SK-N-SH (cell line): ENCODE measurements at regions not wholly inside any gene's neighbourhood (a gene's known extent, or its start where the extent isn't known, plus 50 kb on each side); places are given as distances from the start of the nearest gene placed in this dataset.

Experiments
- CTCF ChIA-PET: fragments of 300-600, 350-600 bp; formaldehyde crosslinking; extraction: SDS; loops from one replicate; lab custom pipeline; 2021; lab: Yijun Ruan, JAX
- POLR2A ChIA-PET: fragments of 350-600 bp; sonication (Branson Sonifier 250); formaldehyde crosslinking; extraction: SDS; loops from one replicate; lab custom pipeline; 2020; ENCODE audit warnings: antibody characterized with exemption, inconsistent platforms; lab: Yijun Ruan, JAX
- DNase-seq: peaks from one replicate; pipeline ENCODE4 v3.0.0; 2012
- H2AFZ ChIP-seq: fragments of 200-600 bp; sonication (generic); 2 replicates; pipeline ENCODE4 v1.8.1; 2016; ENCODE audit warnings: antibody characterized with exemption, mild to moderate bottlenecking, low read depth
- H3F3A ChIP-seq: fragments of 200-600 bp; sonication (generic); replicated peaks from 2 replicates; pipeline ENCODE3; 2016; ENCODE audit warnings: antibody characterized with exemption, mild to moderate bottlenecking; ENCODE audit not compliant: insufficient read depth
- H3K27ac ChIP-seq, 2 experiments: fragments of 200-500 bp in 1 of 2; fragments of 200-600 bp in 1 of 2; sonication (Bioruptor generic) in 1 of 2; sonication (generic), shearing (Covaris generic) in 1 of 2; 2 replicates each; pipeline versions ENCODE4 v1.5.1 to v1.6.1; 2014 to 2016; ENCODE audit warnings: low read depth in 2 of 2, inconsistent platforms in 1 of 2, low read length in 1 of 2, mild to moderate bottlenecking in 1 of 2, mixed read lengths in 1 of 2
- H3K27me3 ChIP-seq: fragments of 200-600 bp; sonication (generic), shearing (Covaris generic); 2 replicates; pipeline ENCODE4 v1.6.1; 2016; ENCODE audit warnings: mixed run types; ENCODE audit not compliant: insufficient read depth
- H3K36me3 ChIP-seq, 2 experiments: fragments of 200-500 bp in 1 of 2; fragments of 200-600 bp in 1 of 2; sonication (Bioruptor generic) in 1 of 2; sonication (generic) in 1 of 2; replicated peaks in 1 of 2; 2 replicates each; pipeline versions ENCODE3 to v1.5.1; 2014 to 2016; ENCODE audit warnings: low read length in 1 of 2, mild to moderate bottlenecking in 1 of 2; ENCODE audit not compliant: insufficient read depth in 2 of 2, control insufficient read depth in 1 of 2
- H3K4me1 ChIP-seq, 2 experiments: fragments of 200-500 bp in 1 of 2; fragments of 200-600 bp in 1 of 2; sonication (Bioruptor generic) in 1 of 2; sonication (generic), shearing (Covaris generic) in 1 of 2; 2 replicates each; pipeline versions ENCODE4 v1.5.1 to v1.6.1; 2014 to 2016; ENCODE audit warnings: low read depth in 1 of 2, low read length in 1 of 2, mixed run types in 1 of 2; ENCODE audit not compliant: insufficient read depth in 2 of 2, control insufficient read depth in 1 of 2
- H3K4me2 ChIP-seq: fragments of 200-600 bp; sonication (generic), shearing (Covaris generic); 2 replicates; pipeline ENCODE4 v1.6.1; 2017; ENCODE audit warnings: mixed run types
- H3K4me3 ChIP-seq, 2 experiments: fragments of 200-500 bp in 1 of 2; fragments of 200-600 bp in 1 of 2; sonication (Bioruptor generic) in 1 of 2; sonication (generic), shearing (Covaris generic) in 1 of 2; 2 replicates each; pipeline versions ENCODE4 v1.5.1 to v1.8.1; 2014 to 2016; ENCODE audit warnings: low read depth in 2 of 2, inconsistent platforms in 1 of 2, low read length in 1 of 2, mild to moderate bottlenecking in 1 of 2, mixed read lengths in 1 of 2, moderate library complexity in 1 of 2
- H3K79me2 ChIP-seq: fragments of 200-600 bp; sonication (generic); 2 replicates; pipeline ENCODE4 v1.8.1; 2017; ENCODE audit warnings: mild to moderate bottlenecking; ENCODE audit not compliant: insufficient read depth
- H3K9ac ChIP-seq: fragments of 200-600 bp; sonication (generic); 2 replicates; pipeline ENCODE4 v1.6.1; 2017; ENCODE audit warnings: mixed run types
- H3K9me2 ChIP-seq: fragments of 200-600 bp; sonication (generic); 2 replicates; pipeline ENCODE4 v1.6.1; 2017; ENCODE audit warnings: mixed run types
- H3K9me3 ChIP-seq: fragments of 200-600 bp; sonication (generic); 2 replicates; pipeline ENCODE4 v1.6.1; 2017; ENCODE audit warnings: mixed run types, mild to moderate bottlenecking, moderate library complexity
- H4K20me1 ChIP-seq: fragments of 200-600 bp; sonication (generic); 2 replicates; pipeline ENCODE4 v1.6.1; 2017; ENCODE audit warnings: mild to moderate bottlenecking, mixed run types; ENCODE audit not compliant: insufficient read depth
- CHD2 ChIP-seq: fragments of 150-350 bp; IDR thresholded peaks from 2 replicates; pipeline ENCODE4 v1.6.1; 2018; ENCODE audit warnings: low read length; ENCODE audit not compliant: partially characterized antibody
- ELF1 ChIP-seq: IDR thresholded peaks from 2 replicates; pipeline ENCODE4 v1.4.0; 2012
- EP300 ChIP-seq, 2 experiments: IDR thresholded peaks; 2 replicates each; pipeline versions ENCODE4 v1.4.0 to v1.6.1; 2012; ENCODE audit warnings: borderline replicate concordance in 1 of 2, low read depth in 1 of 2, low read length in 1 of 2
- FOSL2 ChIP-seq: IDR thresholded peaks from 2 replicates; pipeline ENCODE4 v1.4.0; 2012; ENCODE audit warnings: low read depth, mild to moderate bottlenecking, moderate library complexity, borderline replicate concordance
- FOXM1 ChIP-seq: IDR thresholded peaks from 2 replicates; pipeline ENCODE4 v1.4.0; 2012; ENCODE audit warnings: low read depth, mild to moderate bottlenecking
- GATA2 ChIP-seq: sonication (generic); formaldehyde crosslinking; IDR thresholded peaks from 2 replicates; pipeline ENCODE4 v1.5.0; 2020; ENCODE audit warnings: mild to moderate bottlenecking, missing genetic modification reagents
- JUND ChIP-seq: IDR thresholded peaks from 2 replicates; pipeline ENCODE4 v1.4.0; 2012
- NFIC ChIP-seq: IDR thresholded peaks from 2 replicates; pipeline ENCODE4 v1.4.0; 2012; ENCODE audit warnings: borderline replicate concordance
- PBX3 ChIP-seq: IDR thresholded peaks from 2 replicates; pipeline ENCODE4; 2012
- POLR2AphosphoS5 ChIP-seq: IDR thresholded peaks from 2 replicates; pipeline ENCODE4 v1.6.1; 2012; ENCODE audit warnings: low read depth, low read length
- RAD21 ChIP-seq: IDR thresholded peaks from 2 replicates; pipeline ENCODE4 v1.6.1; 2012; ENCODE audit warnings: mild to moderate bottlenecking, low read length
- RCOR1 ChIP-seq: fragments of 150-350 bp; IDR thresholded peaks from 2 replicates; pipeline ENCODE4 v1.6.1; 2017; ENCODE audit warnings: antibody characterized with exemption, low read length
- REST ChIP-seq: IDR thresholded peaks from 2 replicates; pipeline ENCODE4 v1.6.1; 2012; ENCODE audit warnings: mild to moderate bottlenecking, low read depth, low read length, moderate library complexity
- SIN3A ChIP-seq: IDR thresholded peaks from 2 replicates; pipeline ENCODE4 v1.6.1; 2012; ENCODE audit warnings: low read depth, mild to moderate bottlenecking, low read length, moderate library complexity, borderline replicate concordance
- TAF1 ChIP-seq: IDR thresholded peaks from 2 replicates; pipeline ENCODE4 v1.6.1; 2012; ENCODE audit warnings: low read depth, mild to moderate bottlenecking, low read length, moderate library complexity, borderline replicate concordance
- TEAD4 ChIP-seq: IDR thresholded peaks from 2 replicates; pipeline ENCODE4 v1.4.0; 2012; ENCODE audit warnings: mild to moderate bottlenecking, borderline replicate concordance; ENCODE audit not compliant: insufficient read depth
- USF1 ChIP-seq: IDR thresholded peaks from 2 replicates; pipeline ENCODE4 v1.4.0; 2012; ENCODE audit warnings: low read depth, borderline replicate concordance
- ZBTB33 ChIP-seq: IDR thresholded peaks from 2 replicates; pipeline ENCODE4 v1.4.0; 2012; ENCODE audit warnings: low read depth, borderline replicate concordance
- TF ChIP-seq, protein P1 (sequence below): IDR thresholded peaks from 2 replicates; pipeline ENCODE4 v1.4.0; 2012; ENCODE audit warnings: low read depth
- TF ChIP-seq, protein P2 (sequence below): fragments of 200-600 bp; sonication (generic); IDR thresholded peaks from 2 replicates; pipeline ENCODE4 v1.6.1; 2017; ENCODE audit warnings: antibody characterized with exemption, mild to moderate bottlenecking, moderate library complexity

DNA sequence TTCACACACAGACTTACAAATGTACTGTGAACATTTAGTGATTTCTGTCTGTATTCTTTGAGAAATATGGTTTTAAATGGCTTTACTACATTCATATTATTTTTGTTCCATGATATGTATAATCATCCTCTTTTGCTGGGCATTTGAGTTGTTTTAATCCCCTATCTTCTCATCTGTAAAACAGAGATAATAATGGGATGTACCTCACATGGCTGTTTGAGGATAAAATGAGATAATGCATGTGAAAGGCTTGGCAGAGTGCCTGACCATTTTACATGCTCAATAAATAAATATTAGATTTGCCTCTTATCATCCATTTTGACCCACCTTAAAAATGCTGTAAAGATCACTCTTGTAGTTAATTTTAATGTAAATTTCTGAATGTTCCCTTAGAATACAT, 197.2 kb downstream of the C1orf94 start:
- Histone ChIP-seq H3K4me3 (no peak overlapping the region), H2AFZ (no peak overlapping the region), H4K20me1 (no peaks in the 10 kb centered on the region), H3K4me1 (peaks cover 0 to 6% of the 10 kb centered on the region in 2 experiments; a peak in 2 of 4 replicates), H3K27me3 (no peaks in the 10 kb centered on the region), H3K79me2 (no peaks in the 10 kb centered on the region), H3K9me2 (no peaks in the 10 kb centered on the region), H3K9ac (no peak overlapping the region), H3F3A (no peaks in the 10 kb centered on the region), H3K27ac (no peak overlapping the region), H3K9me3 (no peaks in the 10 kb centered on the region), H3K36me3 (no peaks in the 10 kb centered on the region), H3K4me2 (no peak overlapping the region)
- ChIA-PET POLR2A (no interaction called here), CTCF (interaction anchor here (1.2 kb wide), 1 partner anchor 211 kb away, joined by 3 read pairs; no protein-coding TSS in a partner anchor)
- no peak for DNase-seq
- TF ChIP-seq FOSL2 = no peak
- TF ChIP-seq TAF1 = no peak
- TF ChIP-seq, protein P1, sequence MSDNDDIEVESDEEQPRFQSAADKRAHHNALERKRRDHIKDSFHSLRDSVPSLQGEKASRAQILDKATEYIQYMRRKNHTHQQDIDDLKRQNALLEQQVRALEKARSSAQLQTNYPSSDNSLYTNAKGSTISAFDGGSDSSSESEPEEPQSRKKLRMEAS = no peak
- TF ChIP-seq RCOR1 = peak; percentile 8; the same call in 1 of the 2 replicates
- no peak for TF ChIP-seq RAD21
- TF ChIP-seq ELF1 = no peak
- TF ChIP-seq JUND = no peak
- no peak for TF ChIP-seq POLR2AphosphoS5
- 0 out of 4 replicates have a peak, but pooled peaks of 1 of the 2 experiments have one; percentile 22 for TF ChIP-seq EP300 (IDR thresholded peaks at IDR 0.05; ENCODE audit: borderline replicate concordance in 1 of 2, low read depth in 1 of 2, low read length in 1 of 2)
- TF ChIP-seq USF1 = no peak
- TF ChIP-seq TEAD4 = no peak
- TF ChIP-seq ZBTB33 = no peak
- no peak for TF ChIP-seq REST
- TF ChIP-seq FOXM1 = no peak
- no peak for TF ChIP-seq CHD2
- no peak for TF ChIP-seq SIN3A
- TF ChIP-seq, protein P2, sequence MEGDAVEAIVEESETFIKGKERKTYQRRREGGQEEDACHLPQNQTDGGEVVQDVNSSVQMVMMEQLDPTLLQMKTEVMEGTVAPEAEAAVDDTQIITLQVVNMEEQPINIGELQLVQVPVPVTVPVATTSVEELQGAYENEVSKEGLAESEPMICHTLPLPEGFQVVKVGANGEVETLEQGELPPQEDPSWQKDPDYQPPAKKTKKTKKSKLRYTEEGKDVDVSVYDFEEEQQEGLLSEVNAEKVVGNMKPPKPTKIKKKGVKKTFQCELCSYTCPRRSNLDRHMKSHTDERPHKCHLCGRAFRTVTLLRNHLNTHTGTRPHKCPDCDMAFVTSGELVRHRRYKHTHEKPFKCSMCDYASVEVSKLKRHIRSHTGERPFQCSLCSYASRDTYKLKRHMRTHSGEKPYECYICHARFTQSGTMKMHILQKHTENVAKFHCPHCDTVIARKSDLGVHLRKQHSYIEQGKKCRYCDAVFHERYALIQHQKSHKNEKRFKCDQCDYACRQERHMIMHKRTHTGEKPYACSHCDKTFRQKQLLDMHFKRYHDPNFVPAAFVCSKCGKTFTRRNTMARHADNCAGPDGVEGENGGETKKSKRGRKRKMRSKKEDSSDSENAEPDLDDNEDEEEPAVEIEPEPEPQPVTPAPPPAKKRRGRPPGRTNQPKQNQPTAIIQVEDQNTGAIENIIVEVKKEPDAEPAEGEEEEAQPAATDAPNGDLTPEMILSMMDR = no peak
- TF ChIP-seq PBX3 = no peak
- TF ChIP-seq NFIC = no peak
- TF ChIP-seq GATA2 (CRISPR knock-in tag) = peak; percentile 71
